ENCODE measurements at regions not wholly inside any gene's neighbourhood (a gene's known extent, or its start where the extent isn't known, plus 50 kb on each side); places are given as distances from the start of the nearest gene placed in this dataset.
"Not testable (repeated sequence)": the region's sequence is repeated elsewhere in the genome, so short reads cannot be mapped to it uniquely, and the experiment has no call there.

DNA sequence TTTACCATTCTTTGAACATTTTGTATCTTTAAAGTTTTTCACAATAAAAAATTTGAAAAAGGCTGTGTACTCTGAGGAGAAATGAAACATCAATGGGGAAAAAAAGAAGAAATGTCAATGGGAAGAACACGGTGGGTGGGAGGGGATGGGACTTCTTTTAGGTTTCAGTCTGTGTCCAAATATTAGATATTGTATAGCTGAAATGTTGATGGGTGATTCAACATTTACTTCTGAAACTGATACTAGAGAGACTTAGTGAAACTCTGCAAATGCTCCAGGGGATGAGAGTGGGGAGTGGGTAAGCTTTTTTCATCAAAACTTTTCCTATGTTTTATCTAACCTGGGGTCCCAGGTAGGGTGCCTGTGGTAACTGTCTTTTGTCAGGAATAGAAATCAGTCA is 311.9 kb downstream of the MAN2A1 start:
- Mint-ChIP-seq H3K4me1 (ENCODE audit: low read depth) (peaks cover 5% of the 10 kb centered on the region; the same call in 1 of the 2 replicates), H3K27ac (no peak overlapping the region), H3K9me3 (no peaks in the 10 kb centered on the region), H3K27me3 (ENCODE audit: insufficient read depth) (no peaks in the 10 kb centered on the region), H3K36me3 (ENCODE audit: low read depth) (no peaks in the 10 kb centered on the region), H3K4me3 (no peak overlapping the region)
- no peak for DNase-seq
- TF ChIP-seq, protein P1, sequence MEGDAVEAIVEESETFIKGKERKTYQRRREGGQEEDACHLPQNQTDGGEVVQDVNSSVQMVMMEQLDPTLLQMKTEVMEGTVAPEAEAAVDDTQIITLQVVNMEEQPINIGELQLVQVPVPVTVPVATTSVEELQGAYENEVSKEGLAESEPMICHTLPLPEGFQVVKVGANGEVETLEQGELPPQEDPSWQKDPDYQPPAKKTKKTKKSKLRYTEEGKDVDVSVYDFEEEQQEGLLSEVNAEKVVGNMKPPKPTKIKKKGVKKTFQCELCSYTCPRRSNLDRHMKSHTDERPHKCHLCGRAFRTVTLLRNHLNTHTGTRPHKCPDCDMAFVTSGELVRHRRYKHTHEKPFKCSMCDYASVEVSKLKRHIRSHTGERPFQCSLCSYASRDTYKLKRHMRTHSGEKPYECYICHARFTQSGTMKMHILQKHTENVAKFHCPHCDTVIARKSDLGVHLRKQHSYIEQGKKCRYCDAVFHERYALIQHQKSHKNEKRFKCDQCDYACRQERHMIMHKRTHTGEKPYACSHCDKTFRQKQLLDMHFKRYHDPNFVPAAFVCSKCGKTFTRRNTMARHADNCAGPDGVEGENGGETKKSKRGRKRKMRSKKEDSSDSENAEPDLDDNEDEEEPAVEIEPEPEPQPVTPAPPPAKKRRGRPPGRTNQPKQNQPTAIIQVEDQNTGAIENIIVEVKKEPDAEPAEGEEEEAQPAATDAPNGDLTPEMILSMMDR (IDR thresholded peaks at IDR 0.05): no peak

DNA sequence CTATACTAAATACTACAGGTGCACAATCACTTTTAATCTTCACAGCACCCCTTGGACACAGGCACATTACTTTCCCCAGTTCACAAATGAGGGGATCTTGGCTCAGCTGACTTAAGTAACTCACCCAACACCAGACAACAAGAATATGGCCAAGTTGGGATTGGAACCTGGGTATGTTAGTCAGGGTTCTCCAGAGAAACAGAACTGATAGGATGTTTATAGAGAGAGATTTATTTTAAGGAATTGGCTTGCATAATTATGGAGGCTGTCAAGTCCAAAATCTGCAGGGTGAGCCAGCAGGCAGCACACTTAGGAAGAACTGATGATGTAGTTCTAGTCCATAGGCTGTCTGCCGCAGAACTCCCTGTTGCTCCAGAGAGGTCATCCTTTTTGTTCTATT is 312.9 kb downstream of the MAN2A1 start:
- Mint-ChIP-seq H3K4me1 (ENCODE audit: low read depth) (peaks cover 5% of the 10 kb centered on the region; the same call in 1 of the 2 replicates), H3K4me3 (no peak overlapping the region), H3K27me3 (ENCODE audit: insufficient read depth) (no peaks in the 10 kb centered on the region), H3K9me3 (no peaks in the 10 kb centered on the region), H3K36me3 (ENCODE audit: low read depth) (no peaks in the 10 kb centered on the region), H3K27ac (no peak overlapping the region)
- no peak for DNase-seq
- TF ChIP-seq, protein P1 (IDR thresholded peaks at IDR 0.05): no peak

DNA sequence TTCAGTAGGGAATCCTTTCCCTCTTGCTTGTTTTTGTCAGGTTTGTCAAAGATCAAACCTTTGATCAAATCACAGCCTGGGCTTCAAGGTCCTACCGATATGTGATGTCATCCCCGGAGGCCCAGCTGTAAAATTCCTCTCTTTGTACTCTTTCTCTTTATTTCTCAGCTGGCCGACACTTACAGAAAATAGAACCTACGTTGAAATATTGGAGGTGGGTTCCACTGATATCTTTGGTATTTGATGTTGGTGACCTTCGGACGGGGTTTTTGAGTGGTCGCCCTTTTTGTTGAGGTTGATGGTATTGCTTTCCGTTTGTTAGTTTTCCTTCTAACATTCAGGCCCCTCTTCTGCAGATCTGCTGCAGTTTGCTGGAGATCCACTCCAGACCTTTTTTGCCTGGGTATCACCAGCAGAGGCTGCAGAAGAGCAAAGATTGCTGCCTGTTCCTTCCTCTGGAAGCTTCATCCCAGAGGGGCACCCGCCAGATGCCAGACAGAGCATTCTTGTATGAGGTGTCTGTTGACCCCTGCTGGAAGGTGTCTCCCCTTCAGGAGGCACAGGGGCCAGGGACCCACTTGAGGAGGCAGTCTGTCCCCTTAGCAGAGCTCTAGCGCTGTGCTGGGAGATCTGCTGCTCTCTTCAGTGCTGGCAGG is 316.3 kb downstream of the MAN2A1 start:
- not testable (repeated sequence) for H3K4me3 Mint-ChIP-seq

DNA sequence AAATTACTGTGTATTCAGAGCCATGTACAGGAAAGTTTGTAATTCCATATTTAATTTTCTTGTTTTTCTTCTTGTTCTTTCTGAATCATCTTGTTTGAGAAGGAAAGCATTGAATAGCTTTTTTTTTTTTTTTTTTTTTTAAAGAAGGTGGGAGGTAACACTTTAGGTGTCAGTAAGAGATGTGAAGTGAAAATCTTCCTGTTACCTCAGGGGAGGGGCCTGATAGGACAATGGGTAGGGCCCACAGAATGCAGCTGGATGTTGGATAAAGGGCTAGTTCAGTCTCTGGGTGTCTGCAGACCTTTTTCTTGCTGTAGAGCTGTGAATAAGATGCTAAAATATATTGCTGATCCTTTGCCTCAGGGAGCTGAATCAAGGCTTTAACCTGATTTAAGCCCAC is 317.4 kb downstream of the MAN2A1 start:
- no peaks in the 10 kb centered on the region for H3K4me1 Mint-ChIP-seq (ENCODE audit: low read depth)
- H3K36me3 Mint-ChIP-seq (ENCODE audit: low read depth): no peaks in the 10 kb centered on the region
- H3K27ac Mint-ChIP-seq: no peak overlapping the region
- DNase-seq: no peak
- TF ChIP-seq, protein P1 (IDR thresholded peaks at IDR 0.05): no peak
- H3K4me3 Mint-ChIP-seq: no peak overlapping the region
- H3K9me3 Mint-ChIP-seq: no peaks in the 10 kb centered on the region
- no peaks in the 10 kb centered on the region for H3K27me3 Mint-ChIP-seq (ENCODE audit: insufficient read depth)

More for the DNA sequence above, 316.3 kb downstream of the MAN2A1 start:
- not testable (repeated sequence) for DNase-seq; H3K36me3 Mint-ChIP-seq (ENCODE audit: low read depth); H3K4me1 Mint-ChIP-seq (ENCODE audit: low read depth); H3K27ac Mint-ChIP-seq; H3K9me3 Mint-ChIP-seq; H3K27me3 Mint-ChIP-seq (ENCODE audit: insufficient read depth)

DNA sequence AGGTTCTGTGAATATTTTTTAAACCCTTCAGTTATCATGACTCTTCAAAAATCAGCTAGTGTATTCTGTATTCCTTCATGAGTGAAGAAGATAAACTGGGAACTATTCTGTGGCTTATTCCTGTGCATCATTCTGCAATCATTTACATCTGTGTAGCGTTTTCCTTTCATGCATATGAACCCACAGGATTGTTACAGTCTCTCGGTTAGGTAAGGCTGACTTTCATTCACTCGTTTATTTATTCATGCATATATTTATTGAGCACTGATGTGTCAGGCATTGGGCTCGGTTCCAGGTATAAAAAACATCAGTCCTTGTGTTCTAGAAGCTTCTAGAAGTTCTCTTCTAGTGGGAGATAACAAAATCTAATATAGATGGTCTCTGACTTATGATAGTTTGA is 318.4 kb downstream of the MAN2A1 start:
- TF ChIP-seq, protein P1 (IDR thresholded peaks at IDR 0.05): no peak
- no peaks in the 10 kb centered on the region for H3K27me3 Mint-ChIP-seq (ENCODE audit: insufficient read depth)
- no peak overlapping the region for H3K4me3 Mint-ChIP-seq
- no peaks in the 10 kb centered on the region for H3K36me3 Mint-ChIP-seq (ENCODE audit: low read depth)
- no peaks in the 10 kb centered on the region for H3K4me1 Mint-ChIP-seq (ENCODE audit: low read depth)
- H3K27ac Mint-ChIP-seq: no peak overlapping the region
- no peaks in the 10 kb centered on the region for H3K9me3 Mint-ChIP-seq
- no peak for DNase-seq

DNA sequence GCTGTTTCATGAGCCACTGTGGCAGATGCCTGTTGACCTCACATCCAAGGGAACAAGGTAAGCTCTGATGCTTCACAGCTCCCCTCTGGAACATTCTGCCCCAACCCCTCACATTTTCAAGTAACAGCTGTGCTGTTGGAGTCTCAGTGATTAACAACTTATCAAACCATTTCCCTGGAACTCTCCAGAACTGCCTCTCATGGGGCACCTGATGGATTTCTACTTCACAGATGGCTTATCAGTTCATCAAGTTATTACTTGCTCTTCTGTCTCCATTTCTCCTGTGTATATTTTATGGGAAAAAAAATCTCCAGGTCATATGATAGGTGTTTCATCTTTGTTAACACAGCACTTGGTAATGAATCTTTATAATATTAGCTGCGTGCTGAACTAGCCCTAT is 322.4 kb downstream of the MAN2A1 start:
- H3K27me3 Mint-ChIP-seq (ENCODE audit: insufficient read depth): no peaks in the 10 kb centered on the region
- no peaks in the 10 kb centered on the region; the same call in 1 of the 2 replicates for H3K9me3 Mint-ChIP-seq
- TF ChIP-seq, protein P1 (IDR thresholded peaks at IDR 0.05): no peak
- no peaks in the 10 kb centered on the region for H3K4me1 Mint-ChIP-seq (ENCODE audit: low read depth)
- H3K27ac Mint-ChIP-seq: no peak overlapping the region
- no peak for DNase-seq
- H3K36me3 Mint-ChIP-seq (ENCODE audit: low read depth): no peaks in the 10 kb centered on the region
- no peak overlapping the region for H3K4me3 Mint-ChIP-seq

Data from HFFc6 (cell line).